ENCODE measurements at regions not wholly inside any gene's neighbourhood (a gene's known extent, or its start where the extent isn't known, plus 50 kb on each side); places are given as distances from the start of the nearest gene placed in this dataset.
"Not testable (repeated sequence)": the region's sequence is repeated elsewhere in the genome, so short reads cannot be mapped to it uniquely, and the experiment has no call there.

DNA sequence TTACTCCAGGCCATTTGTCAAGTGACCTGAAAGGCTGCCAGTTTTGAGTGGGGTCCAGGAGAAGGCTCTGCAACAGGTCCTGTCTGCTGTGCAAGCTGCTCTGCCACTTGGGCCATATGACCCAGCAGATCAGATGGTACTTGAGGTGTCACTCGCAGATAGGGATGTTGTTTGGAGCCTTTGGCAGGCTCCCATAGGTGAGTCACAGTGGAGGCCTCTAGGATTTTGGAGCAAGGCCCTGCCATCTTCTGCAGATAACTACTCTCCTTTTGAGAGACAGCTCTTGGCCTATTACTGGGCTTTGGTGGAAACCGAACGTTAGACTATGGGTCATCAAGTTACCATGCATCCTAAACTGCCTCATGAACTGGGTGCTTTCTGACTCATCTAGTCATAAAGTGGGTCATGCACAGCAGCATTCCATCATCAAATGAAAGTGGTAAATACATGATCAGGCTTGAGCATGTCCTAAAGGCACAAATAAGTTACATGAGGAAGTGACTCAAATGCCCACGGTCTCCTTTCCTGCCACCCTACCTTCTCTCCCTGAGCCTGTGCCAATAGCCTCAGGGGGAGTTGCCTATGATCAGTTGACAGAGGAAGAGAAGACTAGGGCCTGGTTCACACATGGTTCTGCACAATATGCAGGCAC is 87.0 kb upstream of the RANBP6 start:
- H3K27me3 ChIP-seq (ENCODE audit: low read length); H4K20me1 ChIP-seq (ENCODE audit: low read length); POLR2A ChIA-PET (ENCODE audit: unreplicated experiment); BruUV-seq (replicated peaks); H3K4me3 ChIP-seq (ENCODE audit: low read length); H3K36me3 ChIP-seq (ENCODE audit: low read depth, low read length); H3K79me2 ChIP-seq (ENCODE audit: low read length); H3K9me3 ChIP-seq (ENCODE audit: low read length); H3F3A ChIP-seq (ENCODE audit: low read length, unreplicated experiment); H3K9me2 ChIP-seq (replicated peaks; ENCODE audit: low read length); CTCF ChIA-PET; H2AFZ ChIP-seq (ENCODE audit: low read length): not testable (repeated sequence)
- H3K9ac ChIP-seq (ENCODE audit: low read length), result peak overlapping the region; percentile 75
- H3K4me2 ChIP-seq (ENCODE audit: low read length), result peak overlapping the region; percentile 51
- DNase-seq, result peak; percentile 96
- peak overlapping the region; percentile 99 for H3K27ac ChIP-seq (ENCODE audit: low read length)
- peaks cover 52% of the 10 kb centered on the region for H3K4me1 ChIP-seq (ENCODE audit: insufficient read depth, low read length)
- ATAC-seq, result peak; percentile 79
- intact Hi-C loops (cut with micrococcal nuclease), result loop anchor here (1.0 to 10.0 kb wide), 2 partner anchors 22 to 92 kb away; no protein-coding TSS in a partner anchor

- peaks cover 46% of the 10 kb centered on the region for H3K4me1 ChIP-seq (ENCODE audit: insufficient read depth, low read length)
- H3K9me2 ChIP-seq (replicated peaks; ENCODE audit: low read length); ATAC-seq; BruUV-seq (replicated peaks); H3K79me2 ChIP-seq (ENCODE audit: low read length); CTCF ChIA-PET; H3K36me3 ChIP-seq (ENCODE audit: low read depth, low read length); POLR2A ChIA-PET (ENCODE audit: unreplicated experiment); H4K20me1 ChIP-seq (ENCODE audit: low read length); H3F3A ChIP-seq (ENCODE audit: low read length, unreplicated experiment); H3K4me3 ChIP-seq (ENCODE audit: low read length); H2AFZ ChIP-seq (ENCODE audit: low read length); H3K9me3 ChIP-seq (ENCODE audit: low read length); H3K27me3 ChIP-seq (ENCODE audit: low read length): not testable (repeated sequence)
- H3K27ac ChIP-seq (ENCODE audit: low read length), result peak overlapping the region; percentile 99
- intact Hi-C loops (cut with micrococcal nuclease), result loop anchor here (1.0 to 10.0 kb wide), 2 partner anchors 21 to 93 kb away; no protein-coding TSS in a partner anchor
- peak; percentile 23 for DNase-seq
- peak overlapping the region; percentile 51 for H3K4me2 ChIP-seq (ENCODE audit: low read length)
- peak overlapping the region; percentile 75 for H3K9ac ChIP-seq (ENCODE audit: low read length)
These were observed 86.3 kb upstream of the RANBP6 start for GRCh38 chr9:6101725-6102124.

- not testable (repeated sequence) for H4K20me1 ChIP-seq (ENCODE audit: low read length)
These were observed 83.9 kb upstream of the RANBP6 start for GRCh38 chr9:6099346-6099745.

GRCh38 chr9:6098431-6098830 is 83.0 kb upstream of the RANBP6 start:
- H3K27me3 ChIP-seq (ENCODE audit: low read length), result no peaks in the 10 kb centered on the region
- H3K27ac ChIP-seq (ENCODE audit: low read length), result peak overlapping the region; percentile 62
- H3K4me2 ChIP-seq (ENCODE audit: low read length), result 0 out of 2 replicates have a peak overlapping the region, but pooled peaks have one; percentile 16
- no peaks in the 10 kb centered on the region for H3K9me2 ChIP-seq (replicated peaks; ENCODE audit: low read length)
- H4K20me1 ChIP-seq (ENCODE audit: low read length), result no peaks in the 10 kb centered on the region
- POLR2A ChIA-PET (ENCODE audit: unreplicated experiment), result no interaction called here
- H3F3A ChIP-seq (ENCODE audit: low read length, unreplicated experiment), result peaks cover 4% of the 10 kb centered on the region
- CTCF ChIA-PET, result no interaction called here
- TF ChIP-seq EZH2 (IDR thresholded peaks at IDR 0.05; ENCODE audit: low read length, unreplicated experiment) (no peak), CTCF (conservative IDR thresholded peaks at IDR 0.05; ENCODE audit: low read depth, low read length) (no peak), EZH2phosphoT487 (IDR thresholded peaks at IDR 0.05; ENCODE audit: borderline replicate concordance, low read length) (no peak)
- DNase-seq (peak; percentile 46), ATAC-seq (no peak)
- no TSS peak for BruUV-seq (replicated peaks)
- H3K9me3 ChIP-seq (ENCODE audit: low read length), result no peaks in the 10 kb centered on the region
- intact Hi-C loops (cut with micrococcal nuclease), result no loop called here
- no peaks in the 10 kb centered on the region for H3K79me2 ChIP-seq (ENCODE audit: low read length)
- H3K4me1 ChIP-seq (ENCODE audit: insufficient read depth, low read length), result peaks cover 32% of the 10 kb centered on the region
- no peaks in the 10 kb centered on the region for H3K36me3 ChIP-seq (ENCODE audit: low read depth, low read length)
- H2AFZ ChIP-seq (ENCODE audit: low read length), result no peak overlapping the region
- H3K9ac ChIP-seq (ENCODE audit: low read length), result no peak overlapping the region; the same call in 1 of the 2 replicates
- H3K4me3 ChIP-seq (ENCODE audit: low read length), result no peak overlapping the region

More at GRCh38 chr9:6099346-6099745, 83.9 kb upstream of the RANBP6 start:
- Histone ChIP-seq H3K27ac (ENCODE audit: low read length) (peak overlapping the region; percentile 62), H3K4me1 (ENCODE audit: insufficient read depth, low read length) (peaks cover 36% of the 10 kb centered on the region)
- H3K9me2 ChIP-seq (replicated peaks; ENCODE audit: low read length); H3K36me3 ChIP-seq (ENCODE audit: low read depth, low read length); H3K9ac ChIP-seq (ENCODE audit: low read length); H3K79me2 ChIP-seq (ENCODE audit: low read length); H3K27me3 ChIP-seq (ENCODE audit: low read length); POLR2A ChIA-PET (ENCODE audit: unreplicated experiment); H3K4me3 ChIP-seq (ENCODE audit: low read length); H3K9me3 ChIP-seq (ENCODE audit: low read length); ATAC-seq; BruUV-seq (replicated peaks); CTCF ChIA-PET; intact Hi-C loops (cut with micrococcal nuclease); DNase-seq; H2AFZ ChIP-seq (ENCODE audit: low read length); H3K4me2 ChIP-seq (ENCODE audit: low read length); H3F3A ChIP-seq (ENCODE audit: low read length, unreplicated experiment): not testable (repeated sequence)

Measured in PC-3 (cell line).